Mesodermal cell (in vitro differentiated cells): ENCODE measurements at regions not wholly inside any gene's neighbourhood (a gene's known extent, or its start where the extent isn't known, plus 50 kb on each side); places are given as distances from the start of the nearest gene placed in this dataset.

Experiments
- H3K27ac ChIP-seq: 2 replicates; pipeline ENCODE4 v1.7.0; 2013; ENCODE audit warnings: mild to moderate bottlenecking, low read depth, low read length, moderate library complexity; ENCODE audit not compliant: severe bottlenecking
- H3K36me3 ChIP-seq: 2 replicates; pipeline ENCODE4 v1.7.1; 2013; ENCODE audit warnings: mild to moderate bottlenecking, low read length, moderate library complexity; ENCODE audit not compliant: control insufficient read depth, insufficient read depth
- H3K4me1 ChIP-seq: one replicate; pipeline ENCODE4 v1.7.1; 2013; ENCODE audit warnings: mild to moderate bottlenecking, low read length; ENCODE audit not compliant: insufficient read depth, control insufficient read depth, poor library complexity, severe bottlenecking
- H3K4me3 ChIP-seq: 2 replicates; pipeline ENCODE4 v1.7.0; 2013; ENCODE audit warnings: low read length, control low read depth, mild to moderate bottlenecking; ENCODE audit not compliant: insufficient read depth, poor library complexity, severe bottlenecking; ENCODE audit errors: extremely low read depth
- H3K9me3 ChIP-seq: 2 replicates; pipeline ENCODE4 v1.7.1; 2013; ENCODE audit warnings: mild to moderate bottlenecking, low read length, moderate library complexity; ENCODE audit not compliant: control insufficient read depth
- WGBS, 2 experiments: methylation state at CpG; one replicate each; pipeline ENCODE4 v1.1.5; 2013; ENCODE audit warnings: missing lambda C conversion rate in 2 of 2; ENCODE audit not compliant: insufficient coverage in 2 of 2; 5-methylcytosine and 5-hydroxymethylcytosine counted together

DNA sequence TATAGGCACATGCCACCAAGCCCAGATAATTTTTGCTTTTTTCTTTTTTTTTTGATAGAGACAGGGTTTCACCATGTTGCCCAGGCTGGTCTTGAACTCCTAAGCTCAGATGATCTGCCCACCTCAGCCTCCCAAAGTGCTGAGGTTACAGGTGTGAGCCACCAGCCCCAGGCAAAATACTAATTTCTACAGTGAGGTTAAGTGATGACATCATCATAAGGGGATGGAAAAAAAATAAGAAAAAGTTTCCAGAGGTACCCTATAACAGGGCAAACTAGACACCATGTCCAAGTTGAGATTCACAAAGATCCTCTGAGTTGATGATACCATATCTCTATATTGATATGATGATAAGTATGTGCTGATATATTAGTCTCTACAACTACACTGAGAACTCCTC is 163.7 kb upstream of the ACVR2A start:
- H3K4me1 ChIP-seq, result no peaks in the 10 kb centered on the region
- no peak overlapping the region for H3K4me3 ChIP-seq
- no peak overlapping the region for H3K27ac ChIP-seq
- no peaks in the 10 kb centered on the region for H3K36me3 ChIP-seq
- H3K9me3 ChIP-seq, result no peaks in the 10 kb centered on the region

GRCh38 chr2:147679955-147680531 is 164.8 kb upstream of the ACVR2A start:
- Histone ChIP-seq H3K4me1 (no peaks in the 10 kb centered on the region), H3K9me3 (no peaks in the 10 kb centered on the region), H3K4me3 (no peak overlapping the region), H3K27ac (no peak overlapping the region), H3K36me3 (no peaks in the 10 kb centered on the region)
- 84 to 88% methylated on average over 2 to 5 of the region's 6 CpGs for WGBS, 2 experiments

DNA sequence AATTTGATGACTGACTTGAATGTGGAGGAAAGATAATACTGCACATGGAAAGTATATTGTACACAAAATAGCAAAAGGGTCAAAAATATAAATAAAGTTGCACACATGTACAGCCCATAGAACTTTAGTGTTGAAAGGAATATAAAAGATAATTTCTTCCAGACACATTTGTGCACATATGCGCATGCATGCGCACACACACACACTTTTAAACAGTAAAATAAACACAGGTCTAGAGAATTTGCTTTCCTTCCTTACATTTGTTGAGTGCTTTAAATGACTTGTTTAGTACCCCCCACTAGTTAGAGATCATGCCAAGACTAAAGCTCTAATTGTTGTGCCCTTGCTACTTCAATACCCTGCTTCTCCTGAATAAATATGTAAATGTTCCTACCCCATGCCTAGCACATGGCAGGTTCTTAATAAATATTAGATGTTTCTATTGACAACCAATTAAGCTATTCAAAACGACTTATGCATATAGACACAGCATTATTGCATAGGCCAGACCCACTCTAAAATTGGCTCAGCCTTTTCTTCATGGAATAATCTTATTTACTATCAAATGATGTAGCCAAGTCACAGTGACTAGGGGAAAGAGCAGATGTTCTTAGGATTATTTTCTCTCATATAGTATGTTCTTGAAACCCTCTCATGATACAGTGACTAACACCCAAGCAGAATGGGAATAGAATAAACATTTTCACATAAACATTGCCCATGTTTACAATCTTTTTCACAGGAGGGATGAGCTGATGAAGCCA is 165.5 kb upstream of the ACVR2A start:
- no CpG with 5 or more reads among the region's 3 CpGs for WGBS, 2 experiments
- Histone ChIP-seq H3K27ac (no peak overlapping the region), H3K36me3 (no peaks in the 10 kb centered on the region), H3K9me3 (no peaks in the 10 kb centered on the region), H3K4me3 (no peak overlapping the region), H3K4me1 (no peaks in the 10 kb centered on the region)

DNA sequence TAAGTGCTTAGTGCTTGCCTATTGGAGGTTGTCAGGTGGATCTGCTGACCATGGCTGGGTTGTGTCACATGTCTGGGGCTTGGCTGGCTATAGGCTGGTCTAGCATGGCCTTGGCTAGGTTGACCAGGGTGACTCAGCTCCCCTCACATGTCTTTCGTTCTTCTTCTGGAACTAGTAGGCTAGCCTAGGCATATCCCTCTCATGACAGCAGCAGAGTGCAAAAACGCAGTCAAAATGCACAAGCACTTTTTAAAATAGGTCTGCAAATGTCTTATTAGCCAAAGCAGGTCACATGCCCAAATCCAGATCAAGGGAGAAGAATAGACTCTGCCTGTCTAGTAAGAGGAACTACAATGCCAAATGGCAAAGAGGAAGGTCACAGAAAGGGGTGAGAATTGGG is 179.7 kb upstream of the ACVR2A start:
- 60 to 100% methylated on average over 1 to 2 of the region's 2 CpGs for WGBS, 2 experiments
- Histone ChIP-seq H3K27ac (no peak overlapping the region), H3K4me3 (no peak overlapping the region), H3K4me1 (no peaks in the 10 kb centered on the region), H3K36me3 (no peaks in the 10 kb centered on the region), H3K9me3 (no peaks in the 10 kb centered on the region)

- Histone ChIP-seq H3K4me3 (no peak overlapping the region), H3K36me3 (no peaks in the 10 kb centered on the region), H3K27ac (no peak overlapping the region), H3K4me1 (no peaks in the 10 kb centered on the region), H3K9me3 (no peaks in the 10 kb centered on the region)
- 86 to 90% methylated on average over 2 of the region's 2 CpGs for WGBS, 2 experiments
Observed at GRCh38 chr2:147663962-147664361, 180.9 kb upstream of the ACVR2A start.

GRCh38 chr2:147663153-147663961 is 181.5 kb upstream of the ACVR2A start:
- WGBS, 2 experiments, result 72 to 96% methylated on average over 3 to 4 of the region's 5 CpGs
- H3K4me1 ChIP-seq, result no peaks in the 10 kb centered on the region
- H3K36me3 ChIP-seq, result no peaks in the 10 kb centered on the region
- no peaks in the 10 kb centered on the region for H3K9me3 ChIP-seq
- no peak overlapping the region for H3K27ac ChIP-seq
- no peak overlapping the region for H3K4me3 ChIP-seq

DNA sequence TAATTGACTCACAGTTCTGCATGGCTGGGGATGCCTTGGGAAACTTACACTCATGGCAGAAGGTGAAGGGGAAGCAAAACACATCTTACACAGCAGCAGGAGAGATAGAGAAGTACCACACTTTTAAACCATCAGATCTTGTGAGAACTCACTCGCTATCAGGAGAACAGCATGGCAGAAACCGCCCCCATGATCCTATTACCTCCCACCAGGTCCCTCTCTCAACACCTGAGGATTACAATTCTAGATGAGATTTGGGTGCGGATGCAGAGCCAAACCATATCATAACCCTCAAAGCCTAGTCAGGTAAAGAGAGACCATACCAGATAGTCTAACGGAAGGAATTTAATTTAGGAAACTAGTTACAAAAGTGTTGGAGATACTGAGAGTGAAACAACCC is 182.6 kb upstream of the ACVR2A start:
- no CpG with 5 or more reads among the region's 4 CpGs for WGBS, 2 experiments
- H3K9me3 ChIP-seq, result no peaks in the 10 kb centered on the region
- H3K4me3 ChIP-seq, result no peak overlapping the region
- H3K36me3 ChIP-seq, result no peaks in the 10 kb centered on the region
- H3K4me1 ChIP-seq, result no peaks in the 10 kb centered on the region
- no peak overlapping the region for H3K27ac ChIP-seq

DNA sequence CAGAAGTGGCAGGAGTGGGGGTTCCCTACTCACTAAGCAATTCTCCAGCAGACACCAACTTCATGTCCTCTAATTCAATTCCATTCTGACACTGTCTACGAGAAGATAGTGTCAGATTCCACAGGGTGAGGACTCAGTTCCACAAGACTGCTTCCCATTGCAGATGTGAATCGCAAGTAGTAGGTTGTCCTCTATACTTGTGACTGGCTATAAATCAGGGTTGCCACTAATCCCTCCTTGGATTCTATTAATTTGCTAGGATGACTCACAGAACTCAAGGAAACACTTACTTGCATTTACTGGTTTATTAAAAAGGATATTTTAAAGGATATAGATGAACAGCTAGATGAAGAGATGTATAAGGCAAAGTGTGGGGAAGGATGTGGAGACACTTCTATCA is 184.1 kb upstream of the ACVR2A start:
- H3K36me3 ChIP-seq, result no peaks in the 10 kb centered on the region
- no peaks in the 10 kb centered on the region for H3K9me3 ChIP-seq
- no peak overlapping the region for H3K4me3 ChIP-seq
- no peak overlapping the region for H3K27ac ChIP-seq
- H3K4me1 ChIP-seq, result no peaks in the 10 kb centered on the region
- 100% methylated on average over 1 of the region's 2 CpGs for WGBS, 2 experiments

DNA sequence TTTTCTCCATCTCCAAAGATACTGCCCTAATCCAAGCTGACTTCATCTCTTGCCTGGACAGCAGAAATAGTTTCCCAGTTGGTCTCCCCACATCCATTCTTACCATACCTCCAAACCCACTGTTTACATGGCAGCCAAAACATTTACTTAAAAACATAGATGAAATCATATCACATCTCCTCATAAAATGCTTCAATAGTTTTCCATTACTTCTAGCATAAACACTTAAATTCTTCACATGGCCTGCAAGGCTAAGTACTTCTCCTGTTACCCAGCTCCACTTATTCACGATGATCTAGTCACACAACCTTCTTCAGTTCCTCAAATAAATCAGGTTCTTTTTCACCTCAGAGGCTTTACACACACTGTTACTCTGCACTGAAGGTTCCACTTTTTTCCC is 185.8 kb upstream of the ACVR2A start:
- H3K4me1 ChIP-seq, result no peaks in the 10 kb centered on the region
- 67 to 94% methylated on average over 1 of the region's 1 CpG for WGBS, 2 experiments
- no peak overlapping the region for H3K27ac ChIP-seq
- no peaks in the 10 kb centered on the region for H3K36me3 ChIP-seq
- no peak overlapping the region for H3K4me3 ChIP-seq
- no peaks in the 10 kb centered on the region for H3K9me3 ChIP-seq

GRCh38 chr2:147657086-147658000 is 187.5 kb upstream of the ACVR2A start:
- Histone ChIP-seq H3K4me1 (peaks cover 2% of the 10 kb centered on the region), H3K36me3 (no peaks in the 10 kb centered on the region), H3K9me3 (no peaks in the 10 kb centered on the region), H3K27ac (no peak overlapping the region), H3K4me3 (no peak overlapping the region)
- 67% methylated on average over 1 of the region's 2 CpGs; no CpG with 5 or more reads in 1 of the 2 experiments for WGBS, 2 experiments
